ENCODE measurements at regions not wholly inside any gene's neighbourhood (a gene's known extent, or its start where the extent isn't known, plus 50 kb on each side); places are given as distances from the start of the nearest gene placed in this dataset.
"Not testable (repeated sequence)": the region's sequence is repeated elsewhere in the genome, so short reads cannot be mapped to it uniquely, and the experiment has no call there.

DNA sequence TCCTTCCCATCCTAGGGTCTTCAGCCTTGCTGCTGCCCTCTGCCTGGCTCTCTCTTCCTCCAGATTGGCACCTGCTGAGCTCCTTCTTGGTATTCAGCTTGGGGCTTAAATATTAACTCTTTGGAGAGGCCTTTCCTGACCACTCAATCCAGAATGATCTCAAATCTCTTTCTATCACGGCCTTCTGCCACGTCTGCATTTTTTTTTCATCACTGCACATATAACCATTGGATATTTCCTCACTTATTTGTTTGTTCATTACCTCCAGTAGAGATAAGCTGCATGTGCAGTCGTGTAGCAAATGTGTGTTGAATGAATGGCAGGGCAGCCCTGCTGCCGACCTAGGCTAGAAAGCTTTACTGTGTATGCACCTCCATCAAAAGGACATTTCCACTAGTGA is 51.6 kb upstream of the MPP7 start:
- DNase-seq (ENCODE audit: low read depth in 2 of 2), result no peak

DNA sequence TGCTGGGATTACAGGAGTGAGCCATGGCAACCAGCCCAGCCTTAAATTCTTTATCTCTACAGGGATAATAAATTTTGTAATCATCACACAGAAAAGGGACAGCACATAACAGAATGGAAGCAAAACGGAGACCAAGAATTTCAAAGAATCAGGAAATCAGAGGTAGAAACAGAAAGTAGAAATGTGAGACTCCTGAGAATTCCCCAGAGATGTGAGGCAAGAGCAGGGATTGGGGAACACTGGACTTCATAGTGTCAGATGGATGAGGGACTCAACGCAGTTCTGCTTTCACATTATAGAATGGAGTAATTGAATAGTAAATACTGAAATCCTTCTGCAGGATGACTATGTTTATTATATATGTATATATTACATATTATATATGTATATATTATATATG is 52.5 kb upstream of the MPP7 start:
- no peak for DNase-seq (ENCODE audit: low read depth in 2 of 2)

DNA sequence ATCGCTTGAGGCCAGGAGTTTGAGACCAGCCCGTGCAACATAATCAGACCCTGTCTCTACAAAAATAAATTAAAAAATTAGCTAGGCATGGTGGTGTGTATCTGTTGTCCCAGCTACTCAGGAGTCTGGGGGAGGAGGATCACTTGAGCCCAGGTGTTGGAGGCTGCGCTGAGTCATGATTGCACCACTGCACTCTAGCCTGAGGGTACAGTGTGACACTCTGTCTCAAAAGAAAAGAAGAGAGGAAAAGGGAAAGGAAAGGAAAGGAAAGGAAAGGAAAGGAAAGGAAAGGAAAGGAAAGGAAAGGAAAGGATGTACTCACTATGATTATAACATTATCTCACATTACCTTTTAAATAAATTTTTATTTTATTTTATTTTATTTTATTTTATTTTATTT is 56.5 kb upstream of the MPP7 start:
- no peak for DNase-seq (ENCODE audit: low read depth in 2 of 2)

DNA sequence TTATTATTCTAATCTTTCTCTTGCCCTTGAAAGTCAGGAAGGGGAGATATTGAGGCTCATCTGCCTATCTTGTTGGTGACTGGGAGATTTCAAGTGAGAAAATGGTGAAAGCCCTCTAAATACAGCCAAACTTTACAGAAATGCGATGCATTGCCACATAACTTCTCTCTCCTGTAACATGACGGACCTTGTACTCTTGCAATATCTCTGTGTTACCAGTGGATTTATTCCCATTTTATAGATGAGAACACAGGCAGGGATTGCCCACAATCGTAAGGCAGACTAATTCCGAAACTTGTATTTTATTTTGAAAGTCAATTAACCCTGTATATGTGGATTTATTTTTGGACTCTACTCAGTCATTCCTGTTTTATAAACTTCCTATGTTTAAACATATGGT is 57.3 kb upstream of the MPP7 start:
- DNase-seq (ENCODE audit: low read depth in 2 of 2), result no peak

DNA sequence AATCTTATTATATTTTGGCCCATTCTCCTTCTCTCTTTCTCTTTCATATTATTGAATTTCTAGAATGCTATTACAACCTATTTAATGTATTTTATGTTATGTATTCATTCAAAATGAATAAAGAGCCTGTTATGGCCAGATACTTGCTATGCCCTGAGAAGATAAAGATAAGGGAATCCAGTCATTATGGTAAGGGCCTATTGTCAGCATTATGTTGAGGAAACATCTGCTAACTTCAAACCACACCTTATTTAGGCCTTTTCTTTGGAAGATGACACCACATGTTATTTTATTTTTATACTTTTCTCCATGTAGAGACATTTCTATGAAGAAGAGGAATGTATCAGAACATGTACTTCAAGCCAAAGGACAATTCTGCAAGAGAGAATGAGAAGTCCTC is 60.5 kb upstream of the MPP7 start:
- DNase-seq (ENCODE audit: low read depth in 2 of 2), result no peak

DNA sequence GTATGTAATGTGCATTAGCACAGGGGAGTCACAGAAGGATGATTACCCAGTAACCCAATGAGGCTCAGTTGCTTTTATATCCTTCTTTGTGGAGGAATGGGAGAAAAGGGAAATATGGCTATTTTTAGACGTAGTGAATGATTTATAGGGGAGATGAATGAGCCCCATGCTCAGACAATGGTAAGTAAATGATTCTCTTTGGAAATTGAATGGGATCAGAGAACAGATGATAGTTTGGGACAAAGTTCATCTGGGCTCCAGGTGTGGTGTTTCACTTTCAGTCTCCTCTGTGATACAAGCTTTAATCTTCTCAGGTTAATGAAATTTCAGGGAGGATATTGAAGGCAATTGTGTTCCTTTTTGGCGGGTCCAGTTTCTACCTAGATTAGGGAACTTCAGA is 63.0 kb upstream of the MPP7 start:
- no peak for DNase-seq (ENCODE audit: low read depth in 2 of 2)

DNA sequence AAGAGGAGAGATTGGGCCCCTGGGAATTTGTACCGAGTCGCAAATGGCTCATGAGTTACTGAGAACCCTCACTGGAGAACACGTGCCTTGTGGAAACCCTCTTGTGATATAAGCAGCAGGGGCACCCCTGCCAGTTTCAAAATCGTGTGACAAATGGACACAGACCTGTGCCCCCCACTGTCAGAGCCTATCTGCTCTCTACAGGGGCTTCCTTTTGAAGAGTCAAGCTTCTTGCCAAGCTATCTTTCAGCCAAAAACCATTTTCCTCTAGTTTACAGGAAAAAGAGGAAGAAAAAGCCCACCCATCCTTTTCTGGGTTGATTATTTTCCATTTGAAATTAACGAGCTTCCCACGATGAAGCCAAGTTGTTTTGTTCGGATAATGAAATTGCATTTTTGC is 64.1 kb upstream of the MPP7 start:
- DNase-seq (ENCODE audit: low read depth in 2 of 2), result no peak

DNA sequence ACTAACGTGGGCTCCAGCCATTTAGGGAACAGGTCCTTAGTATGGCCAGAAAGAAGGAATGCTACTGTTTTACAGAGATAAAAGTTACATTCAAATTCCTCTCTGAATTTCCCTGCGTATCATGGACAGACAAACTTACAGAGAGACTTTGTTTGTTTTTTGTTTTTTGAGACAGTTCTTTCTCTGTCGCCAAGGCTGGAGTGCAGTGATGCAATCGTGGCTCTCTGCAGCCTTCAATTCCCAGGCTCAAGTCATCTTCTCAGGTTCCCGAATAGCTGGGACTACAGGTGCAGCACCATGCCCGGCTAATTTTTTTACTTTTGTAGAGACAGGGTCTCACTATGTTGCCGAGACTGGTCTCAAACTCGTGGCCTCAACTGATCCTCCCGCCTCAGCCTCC is 64.5 kb upstream of the MPP7 start:
- no peak for DNase-seq (ENCODE audit: low read depth in 2 of 2)

DNA sequence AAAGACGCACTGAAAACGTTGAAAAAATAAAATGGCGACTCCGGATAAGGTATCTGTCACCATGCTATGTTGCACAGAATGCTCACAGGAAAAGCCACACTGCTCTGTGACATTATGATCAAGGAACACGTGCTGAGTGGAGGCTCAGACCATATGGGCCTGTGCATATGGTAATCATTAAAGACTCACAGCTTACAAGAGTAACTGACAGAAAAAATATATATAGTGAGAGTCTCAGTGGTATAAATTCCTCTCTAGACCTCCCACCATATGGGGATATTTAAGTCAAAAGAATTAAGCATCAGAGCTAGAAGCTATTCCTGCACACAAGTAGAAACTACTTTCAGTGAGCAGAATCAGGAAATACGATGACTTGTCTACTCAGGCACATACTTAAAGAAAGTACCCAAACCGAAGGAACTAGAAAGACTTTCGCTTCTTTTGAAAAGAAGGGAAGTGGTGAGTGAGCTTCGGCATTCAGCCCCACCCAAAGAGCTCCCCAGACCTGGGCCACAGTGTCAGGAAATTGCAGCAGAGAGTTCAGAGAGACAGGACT is 65.1 kb upstream of the MPP7 start:
- peak in 1 of 2 donors; percentile 41 for DNase-seq (ENCODE audit: low read depth in 2 of 2)

DNA sequence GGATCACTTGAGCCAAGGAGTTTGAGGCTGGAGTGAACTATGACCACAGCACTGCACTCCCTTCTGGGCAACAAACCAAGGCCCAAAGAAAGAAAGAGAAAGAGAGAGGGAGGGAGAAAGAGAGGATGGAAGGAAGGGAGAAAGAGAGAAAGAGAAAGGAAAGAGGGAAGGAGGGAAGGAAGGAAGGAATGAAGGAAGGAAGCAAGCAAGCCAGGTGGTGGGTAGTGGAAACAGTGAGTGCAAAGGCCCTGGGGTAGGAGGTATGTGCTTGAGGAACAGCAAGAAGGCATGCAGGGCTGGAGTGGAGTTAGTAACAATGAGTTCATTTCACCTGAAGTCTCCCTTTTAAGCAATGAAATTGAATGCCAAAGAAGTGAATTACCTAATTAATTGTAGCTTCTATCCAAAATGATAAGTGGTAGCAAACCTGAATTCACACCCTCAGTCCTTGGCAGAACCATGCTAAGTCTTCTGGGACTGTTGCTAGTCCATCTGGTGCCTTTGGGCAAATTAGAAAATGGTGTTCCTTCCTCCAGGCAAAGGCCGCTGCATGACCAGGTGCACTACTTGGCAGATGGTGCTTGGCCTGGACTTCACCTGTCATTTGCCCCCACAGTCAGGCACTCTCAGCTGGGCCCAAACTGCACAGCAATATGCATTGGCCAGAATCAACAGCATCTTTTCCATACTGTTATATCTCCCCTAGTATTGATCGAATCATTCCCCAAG is 67.4 kb upstream of the MPP7 start:
- DNase-seq (ENCODE audit: low read depth in 2 of 2), result no peak

DNA sequence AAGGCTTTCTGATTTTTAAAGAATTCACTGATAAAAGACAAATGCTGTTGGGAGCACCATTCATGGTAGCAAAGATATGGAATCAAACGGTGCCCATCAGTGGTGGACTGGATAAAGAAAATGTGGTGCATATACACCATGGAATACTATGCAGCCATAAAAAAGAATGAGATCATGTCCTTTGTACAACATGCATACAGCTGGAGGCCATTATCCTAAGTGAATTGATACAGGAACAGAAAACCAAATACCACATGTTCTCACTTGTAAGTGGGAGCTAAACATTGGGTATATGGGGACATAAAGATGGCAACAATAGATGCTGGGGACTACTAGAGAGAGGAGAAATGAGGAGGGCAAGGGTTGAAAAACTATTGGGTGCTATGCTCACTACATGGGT is 68.8 kb upstream of the MPP7 start:
- DNase-seq (ENCODE audit: low read depth in 2 of 2), result not testable (repeated sequence)

DNA sequence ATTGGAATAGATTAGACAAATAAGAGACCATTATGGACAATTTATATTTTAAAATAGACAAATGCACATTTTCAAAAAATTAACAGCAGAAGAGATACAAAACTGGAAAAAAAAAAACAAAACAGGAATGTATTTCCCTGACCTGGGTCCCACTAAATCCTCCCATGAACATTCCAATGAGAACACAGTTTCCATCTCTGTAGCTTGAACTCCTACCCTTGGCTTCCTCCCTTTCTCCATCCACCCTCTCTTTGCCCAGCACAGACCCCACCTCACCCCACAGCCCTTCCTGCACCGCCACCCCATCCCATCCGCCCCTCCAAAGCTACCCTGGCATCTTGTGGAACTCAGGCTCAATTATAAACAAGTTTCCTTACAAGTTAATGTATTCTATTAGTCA is 71.2 kb upstream of the MPP7 start:
- no peak for DNase-seq (ENCODE audit: low read depth in 2 of 2)

DNA sequence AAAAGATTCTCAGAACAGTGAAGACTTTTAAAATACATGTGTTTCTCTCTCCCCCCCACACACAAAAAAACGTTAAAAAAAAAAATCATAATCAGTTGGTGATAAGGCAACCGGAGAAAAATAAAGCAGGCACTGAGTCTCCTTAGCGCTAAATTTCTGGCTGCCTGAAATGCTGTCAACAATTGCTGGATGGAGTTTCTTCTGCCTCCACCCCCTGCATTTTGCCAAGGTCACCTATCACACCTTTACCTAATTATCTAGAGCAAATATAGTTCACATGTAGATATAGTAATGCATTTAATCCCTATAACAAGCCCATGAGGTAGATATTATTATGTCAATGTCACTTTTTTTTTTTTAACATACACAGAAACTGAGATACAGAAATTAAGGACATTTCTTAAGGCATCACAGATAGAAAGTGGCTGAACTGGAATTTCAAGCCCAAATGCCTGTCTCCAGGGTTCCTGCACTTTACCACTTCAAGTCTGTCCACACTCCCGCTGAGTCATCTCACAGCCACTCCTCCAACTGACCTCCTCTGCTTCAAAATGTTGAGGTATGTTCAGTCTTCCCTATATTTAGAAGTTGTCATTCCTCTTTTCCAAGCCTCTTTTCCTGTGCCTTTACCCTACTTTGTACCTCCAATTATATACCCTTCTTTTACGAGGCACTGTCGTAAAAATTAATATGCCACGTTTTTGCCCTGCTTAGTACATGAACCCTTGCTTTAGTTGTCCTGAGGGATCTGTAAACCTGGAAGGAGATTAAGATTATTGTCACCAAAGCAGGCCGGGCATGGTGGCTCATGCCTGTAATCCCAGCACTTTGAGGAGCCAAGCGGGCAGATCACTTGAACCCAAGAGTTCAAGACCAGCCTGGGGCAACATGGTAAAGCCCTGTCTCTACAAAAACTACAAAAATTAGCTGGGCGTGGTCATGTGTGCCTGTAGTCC is 72.8 kb upstream of the MPP7 start:
- no peak for DNase-seq (ENCODE audit: low read depth in 2 of 2)

DNA sequence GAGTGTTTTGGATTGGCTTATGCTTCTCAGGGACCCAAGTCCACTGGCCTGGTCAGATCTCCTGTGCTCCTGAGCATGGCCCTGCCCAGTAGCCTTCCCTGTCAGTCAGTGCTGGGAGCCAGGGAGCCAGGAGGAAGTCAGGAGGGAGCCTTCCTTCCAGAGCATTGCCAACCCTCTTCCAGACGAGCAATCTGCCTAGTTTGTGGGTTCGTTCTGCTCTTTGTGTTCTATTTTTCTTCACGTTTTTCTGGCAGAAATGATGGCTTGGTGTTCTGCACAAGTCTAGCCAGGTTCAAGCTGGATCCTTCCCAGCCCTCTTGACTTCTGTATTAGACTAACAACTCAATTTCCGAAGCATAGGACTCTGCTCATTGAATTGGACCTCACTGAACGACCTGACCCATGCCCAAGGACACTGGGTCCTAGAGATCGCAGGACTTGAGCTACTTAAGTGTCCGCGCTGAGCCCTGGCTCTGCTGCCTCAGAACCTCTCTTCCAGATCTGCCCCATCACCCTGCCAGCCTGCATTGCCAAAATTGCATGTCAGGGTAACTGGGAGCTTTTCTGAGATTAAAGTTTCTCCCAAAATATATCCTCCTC is 76.2 kb upstream of the MPP7 start:
- no peak for DNase-seq (ENCODE audit: low read depth in 2 of 2)

DNA sequence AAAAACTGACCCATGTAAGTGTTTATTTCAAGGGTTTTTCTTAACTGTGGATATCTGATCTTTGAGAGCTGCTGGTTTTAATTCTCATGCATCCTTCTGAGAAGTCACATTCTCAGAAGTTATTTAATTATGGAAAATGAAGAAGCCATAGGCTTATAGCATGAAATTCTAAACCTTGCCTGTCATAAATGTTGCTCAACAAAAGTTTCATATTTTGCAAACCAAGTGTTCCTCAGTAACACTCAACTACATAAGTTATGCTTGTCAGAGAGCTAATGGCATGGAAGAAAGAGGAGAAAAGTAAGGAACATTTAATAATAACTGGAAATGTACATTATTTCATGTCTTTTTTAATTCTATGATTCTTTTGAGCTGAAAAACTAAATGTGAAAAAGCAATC is 78.6 kb upstream of the MPP7 start:
- no peak for DNase-seq (ENCODE audit: low read depth in 2 of 2)

DNA sequence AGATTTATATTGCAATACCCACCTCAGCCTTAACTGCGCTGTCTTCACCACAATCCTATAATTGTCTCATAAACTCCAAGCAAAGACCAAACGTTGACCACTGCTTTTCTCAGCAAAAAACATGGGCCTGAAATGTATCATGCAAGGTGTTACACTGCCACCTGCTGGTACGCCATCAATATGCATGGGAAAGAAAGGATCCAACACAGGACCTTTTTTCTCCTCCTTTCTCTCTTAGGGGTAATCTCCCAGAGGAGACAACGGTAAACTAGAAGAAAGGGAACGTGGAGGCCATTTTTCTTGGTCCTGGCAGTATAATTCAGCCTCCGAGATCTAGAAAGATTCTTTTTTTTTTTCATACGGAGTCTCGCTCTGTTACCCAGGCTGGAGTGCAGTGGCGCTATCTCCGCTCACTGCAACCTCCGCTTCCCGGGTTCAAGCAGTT is 79.1 kb upstream of the MPP7 start:
- DNase-seq (ENCODE audit: low read depth in 2 of 2), result peak; percentile 69 to 70

DNA sequence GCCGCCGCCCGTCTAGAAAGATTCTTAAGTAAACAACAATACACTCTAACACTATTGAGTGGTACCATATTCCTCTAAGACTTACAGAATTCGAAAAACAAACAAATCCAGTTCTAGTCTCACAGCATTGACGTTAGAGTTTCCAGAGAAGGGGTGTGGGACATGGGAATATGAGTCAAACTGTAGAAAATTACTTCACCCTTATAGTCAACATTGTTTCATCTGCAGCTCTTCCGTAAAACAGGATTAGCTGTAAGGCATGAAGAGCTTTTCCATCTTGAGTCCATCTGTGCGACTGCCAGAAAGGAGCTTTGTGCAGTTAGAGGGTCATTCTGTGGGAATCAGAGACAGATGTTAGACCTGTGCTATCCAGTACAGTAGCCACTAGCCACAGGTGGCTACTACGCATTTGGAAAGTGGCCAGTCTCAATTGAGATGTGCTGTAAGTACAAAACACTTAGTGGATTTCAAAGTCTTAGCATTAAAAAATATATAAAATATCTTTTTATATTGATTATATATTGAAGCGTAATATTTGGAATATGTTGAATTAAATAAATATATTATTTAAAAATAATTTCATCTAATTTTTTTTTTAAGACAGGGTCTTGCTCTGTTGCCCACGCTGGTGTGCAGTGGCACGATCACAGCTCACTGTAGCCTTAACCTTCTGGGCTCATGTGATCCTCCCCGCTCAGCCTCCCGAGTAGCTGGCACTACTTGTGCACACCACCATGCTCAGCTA is 79.8 kb upstream of the MPP7 start:
- DNase-seq (ENCODE audit: low read depth in 2 of 2), result no peak

DNA sequence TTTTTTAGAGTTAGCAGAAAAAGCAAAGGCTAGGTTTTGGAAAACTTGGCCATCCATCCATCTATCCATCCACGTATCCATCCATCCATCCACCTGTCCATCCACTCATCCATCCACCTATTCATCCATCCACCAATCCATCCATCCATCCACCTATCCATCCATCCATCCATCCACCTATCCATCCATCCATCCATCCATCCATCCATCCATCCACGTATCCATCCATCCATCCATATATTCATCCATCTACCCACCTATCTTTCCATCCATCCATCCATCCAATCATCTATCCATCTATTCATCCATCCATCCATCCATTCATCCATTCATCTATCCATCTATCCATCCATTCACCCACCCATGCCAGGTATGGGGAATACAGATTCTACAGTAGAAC is 81.7 kb upstream of the MPP7 start:
- DNase-seq (ENCODE audit: low read depth in 2 of 2), result no peak

DNA sequence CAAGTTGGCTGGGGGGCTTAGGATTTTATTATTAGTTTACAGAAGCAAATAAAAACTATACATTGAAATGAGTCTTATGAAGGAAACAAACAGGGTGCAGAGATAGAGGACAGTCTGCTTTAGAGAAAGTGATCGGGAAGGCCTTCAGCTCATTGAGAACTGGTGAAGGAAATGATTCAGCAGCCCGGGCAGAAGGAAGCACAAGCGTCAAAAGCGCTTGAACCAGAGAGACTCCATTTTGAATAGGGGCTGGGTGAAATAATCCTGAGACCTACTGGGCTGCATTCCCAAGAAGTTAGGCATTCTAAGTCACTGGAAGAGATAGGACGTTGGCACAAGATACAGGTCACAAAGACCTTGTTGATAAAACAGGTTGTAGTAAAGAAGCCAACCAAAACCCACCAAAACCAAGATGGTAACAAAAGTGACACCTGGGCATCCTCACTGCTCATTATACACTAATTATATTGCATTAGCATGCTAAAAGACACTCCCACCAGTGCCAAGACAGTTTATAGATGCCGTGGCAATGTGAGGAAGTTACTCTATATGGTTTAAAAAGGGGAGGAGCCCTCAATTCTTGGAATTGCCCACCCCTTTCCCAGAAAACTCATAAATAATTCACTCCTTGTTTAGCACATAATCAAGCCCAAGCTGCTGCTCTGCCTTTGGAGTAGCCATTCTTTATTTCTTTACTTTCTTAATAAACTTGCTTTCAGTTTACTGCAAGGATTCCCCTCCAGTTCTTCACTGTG is 83.1 kb upstream of the MPP7 start:
- DNase-seq (ENCODE audit: low read depth in 2 of 2), result no peak

DNA sequence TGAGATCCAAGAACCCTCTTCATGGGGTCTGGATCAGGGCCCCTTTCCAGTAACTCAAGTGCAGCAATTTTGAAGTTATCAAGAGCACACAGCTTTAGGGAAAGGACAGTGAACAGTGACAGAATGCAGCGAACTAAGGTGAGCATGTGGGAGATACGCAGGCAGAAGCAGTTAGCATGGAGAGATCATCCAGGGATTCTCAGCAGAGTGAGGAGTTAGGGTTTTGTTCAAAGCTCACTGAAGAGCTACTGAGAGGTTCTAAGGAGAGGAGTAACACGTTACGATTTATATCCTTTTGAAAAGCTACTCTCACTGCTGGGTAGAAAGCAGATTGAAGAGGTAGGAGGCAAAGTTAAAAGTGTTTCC is 83.6 kb upstream of the MPP7 start:
- no peak for DNase-seq (ENCODE audit: low read depth in 2 of 2)

DNA sequence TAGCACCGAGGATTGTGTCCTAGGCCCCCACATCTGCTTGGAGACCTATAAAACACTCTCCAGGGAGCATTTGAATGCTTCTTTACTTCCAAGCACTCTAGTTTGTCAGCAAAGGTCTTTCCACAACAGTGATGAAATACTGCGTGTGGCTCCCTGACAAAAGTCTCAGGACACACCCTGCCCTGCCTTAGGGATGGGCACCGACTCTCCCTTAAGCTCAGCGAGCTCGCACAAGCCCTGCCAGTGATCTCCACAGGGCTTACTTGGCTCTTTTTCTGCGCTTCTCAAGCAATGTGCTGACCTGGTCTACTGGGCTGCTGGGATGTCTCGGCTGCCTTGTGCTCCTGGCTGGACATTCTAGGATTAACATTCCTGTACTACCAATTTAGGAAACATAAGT is 84.3 kb upstream of the MPP7 start:
- no peak for DNase-seq (ENCODE audit: low read depth in 2 of 2)

All from activated CD8-positive, alpha-beta memory T cell treated with anti-CD3 and anti-CD28 coated beads for 4 hours (primary cell).